ENCODE measurements at regions not wholly inside any gene's neighbourhood (a gene's known extent, or its start where the extent isn't known, plus 50 kb on each side); places are given as distances from the start of the nearest gene placed in this dataset.

- H3K4me3 ChIP-seq (ENCODE audit: low read depth, low read length) = no peak overlapping the region
- no peak for TF ChIP-seq CTCF (IDR thresholded peaks at IDR 0.05; ENCODE audit: borderline replicate concordance, insufficient read depth, low read depth, low read length)
Measured at GRCh38 chr5:26662806-26663360, 375.5 kb downstream of the CDH9 start.

GRCh38 chr5:26660116-26660515 lies 378.3 kb downstream of the CDH9 start:
- no peak for TF ChIP-seq CTCF (IDR thresholded peaks at IDR 0.05; ENCODE audit: borderline replicate concordance, insufficient read depth, low read depth, low read length)
- H3K4me3 ChIP-seq (ENCODE audit: low read depth, low read length) = no peak overlapping the region

- no peak overlapping the region for H3K4me3 ChIP-seq (ENCODE audit: low read depth, low read length)
- no peak for TF ChIP-seq CTCF (IDR thresholded peaks at IDR 0.05; ENCODE audit: borderline replicate concordance, insufficient read depth, low read depth, low read length)
Measured at GRCh38 chr5:26649000-26649399, 389.4 kb downstream of the CDH9 start.

- TF ChIP-seq CTCF (IDR thresholded peaks at IDR 0.05; ENCODE audit: borderline replicate concordance, insufficient read depth, low read depth, low read length) = no peak
- H3K4me3 ChIP-seq (ENCODE audit: low read depth, low read length) = no peak overlapping the region
Measured at GRCh38 chr5:26647781-26648180, 390.6 kb downstream of the CDH9 start.

GRCh38 chr5:26645659-26646058 lies 392.7 kb downstream of the CDH9 start:
- no peak overlapping the region for H3K4me3 ChIP-seq (ENCODE audit: low read depth, low read length)
- no peak for TF ChIP-seq CTCF (IDR thresholded peaks at IDR 0.05; ENCODE audit: borderline replicate concordance, insufficient read depth, low read depth, low read length)

GRCh38 chr5:26641492-26641891 lies 396.9 kb downstream of the CDH9 start:
- no peak overlapping the region for H3K4me3 ChIP-seq (ENCODE audit: low read depth, low read length)
- TF ChIP-seq CTCF (IDR thresholded peaks at IDR 0.05; ENCODE audit: borderline replicate concordance, insufficient read depth, low read depth, low read length) = no peak

GRCh38 chr5:26625099-26625498 lies 413.3 kb downstream of the CDH9 start:
- TF ChIP-seq CTCF (IDR thresholded peaks at IDR 0.05; ENCODE audit: borderline replicate concordance, insufficient read depth, low read depth, low read length) = no peak
- no peak overlapping the region for H3K4me3 ChIP-seq (ENCODE audit: low read depth, low read length)
